Mucosa of stomach (tissue), 1 donor: ENCODE measurements at regions not wholly inside any gene's neighbourhood (a gene's known extent, or its start where the extent isn't known, plus 50 kb on each side); places are given as distances from the start of the nearest gene placed in this dataset.

Experiments
- H3K27me3 ChIP-seq: one replicate; pipeline ENCODE4 v1.7.0; 2013; ENCODE audit warnings: mild to moderate bottlenecking, low read length; ENCODE audit not compliant: control insufficient read depth, insufficient read depth
- H3K36me3 ChIP-seq: one replicate; pipeline ENCODE4 v1.7.0; 2013; ENCODE audit warnings: low read length; ENCODE audit not compliant: control insufficient read depth, insufficient read depth
- H3K4me1 ChIP-seq: one replicate; pipeline ENCODE4 v1.7.0; 2013; ENCODE audit warnings: mild to moderate bottlenecking, low read length; ENCODE audit not compliant: control insufficient read depth, insufficient read depth
- H3K4me3 ChIP-seq: one replicate; pipeline ENCODE4 v1.7.0; 2013; ENCODE audit warnings: low read length
- H3K9ac ChIP-seq: one replicate; pipeline ENCODE4 v1.7.0; 2013; ENCODE audit warnings: mild to moderate bottlenecking, low read length, moderate library complexity
- H3K9me3 ChIP-seq: one replicate; pipeline ENCODE4 v1.7.0; 2013; ENCODE audit warnings: mild to moderate bottlenecking, low read length, moderate library complexity; ENCODE audit not compliant: control insufficient read depth
- donor health status: Pancreatic carcinoma.

- H3K36me3 ChIP-seq = no peaks in the 10 kb centered on the region
- peaks cover 9% of the 10 kb centered on the region for H3K4me1 ChIP-seq
- H3K4me3 ChIP-seq = no peak overlapping the region
Measured at GRCh38 chr18:10119991-10120390, 206.2 kb downstream of the VAPA start.

GRCh38 chr18:10120622-10121021, 206.8 kb downstream of the VAPA start:
- Histone ChIP-seq H3K9me3 (no peaks in the 10 kb centered on the region), H3K4me3 (no peak overlapping the region), H3K27me3 (no peaks in the 10 kb centered on the region), H3K9ac (no peak overlapping the region), H3K36me3 (no peaks in the 10 kb centered on the region), H3K4me1 (peaks cover 9% of the 10 kb centered on the region)

More at GRCh38 chr18:10119991-10120390, 206.2 kb downstream of the VAPA start:
- no peaks in the 10 kb centered on the region for H3K9me3 ChIP-seq
- H3K9ac ChIP-seq = no peak overlapping the region
- H3K27me3 ChIP-seq = no peaks in the 10 kb centered on the region

- Histone ChIP-seq H3K4me1 (peaks cover 9% of the 10 kb centered on the region), H3K9ac (no peak overlapping the region), H3K4me3 (no peak overlapping the region), H3K27me3 (no peaks in the 10 kb centered on the region), H3K36me3 (no peaks in the 10 kb centered on the region), H3K9me3 (no peaks in the 10 kb centered on the region)
Measured at GRCh38 chr18:10121028-10121427, 207.2 kb downstream of the VAPA start.

GRCh38 chr18:10121786-10122515, 208.1 kb downstream of the VAPA start:
- H3K9me3 ChIP-seq = no peaks in the 10 kb centered on the region
- no peak overlapping the region for H3K4me3 ChIP-seq
- no peak overlapping the region for H3K9ac ChIP-seq
- H3K4me1 ChIP-seq = peaks cover 9% of the 10 kb centered on the region
- H3K27me3 ChIP-seq = no peaks in the 10 kb centered on the region
- H3K36me3 ChIP-seq = no peaks in the 10 kb centered on the region

- no peak overlapping the region for H3K4me3 ChIP-seq
- no peaks in the 10 kb centered on the region for H3K36me3 ChIP-seq
- H3K27me3 ChIP-seq = no peaks in the 10 kb centered on the region
- no peak overlapping the region for H3K9ac ChIP-seq
- H3K9me3 ChIP-seq = no peaks in the 10 kb centered on the region
- peaks cover 9% of the 10 kb centered on the region for H3K4me1 ChIP-seq
Measured at GRCh38 chr18:10122988-10123950, 209.5 kb downstream of the VAPA start.

GRCh38 chr18:10124071-10124470, 210.3 kb downstream of the VAPA start:
- H3K9me3 ChIP-seq = no peaks in the 10 kb centered on the region
- H3K9ac ChIP-seq = no peak overlapping the region
- no peaks in the 10 kb centered on the region for H3K27me3 ChIP-seq
- H3K4me3 ChIP-seq = no peak overlapping the region
- no peaks in the 10 kb centered on the region for H3K36me3 ChIP-seq
- peaks cover 9% of the 10 kb centered on the region for H3K4me1 ChIP-seq

GRCh38 chr18:10124557-10124956, 210.7 kb downstream of the VAPA start:
- H3K4me3 ChIP-seq = no peak overlapping the region
- H3K4me1 ChIP-seq = peaks cover 9% of the 10 kb centered on the region
- no peak overlapping the region for H3K9ac ChIP-seq
- no peaks in the 10 kb centered on the region for H3K9me3 ChIP-seq
- H3K36me3 ChIP-seq = no peaks in the 10 kb centered on the region
- no peaks in the 10 kb centered on the region for H3K27me3 ChIP-seq

- Histone ChIP-seq H3K4me3 (no peak overlapping the region), H3K4me1 (peaks cover 9% of the 10 kb centered on the region), H3K27me3 (no peaks in the 10 kb centered on the region), H3K9ac (no peak overlapping the region), H3K36me3 (no peaks in the 10 kb centered on the region), H3K9me3 (no peaks in the 10 kb centered on the region)
Measured at GRCh38 chr18:10124967-10125366, 211.2 kb downstream of the VAPA start.

GRCh38 chr18:10127729-10128128, 213.9 kb downstream of the VAPA start:
- no peak overlapping the region for H3K4me3 ChIP-seq
- peaks cover 7% of the 10 kb centered on the region for H3K4me1 ChIP-seq
- H3K9ac ChIP-seq = no peak overlapping the region
- H3K9me3 ChIP-seq = no peaks in the 10 kb centered on the region
- no peaks in the 10 kb centered on the region for H3K36me3 ChIP-seq
- H3K27me3 ChIP-seq = peaks cover 11% of the 10 kb centered on the region

- Histone ChIP-seq H3K9ac (no peak overlapping the region), H3K4me1 (peaks cover 7% of the 10 kb centered on the region), H3K27me3 (peaks cover 11% of the 10 kb centered on the region), H3K36me3 (no peaks in the 10 kb centered on the region), H3K9me3 (no peaks in the 10 kb centered on the region), H3K4me3 (no peak overlapping the region)
Measured at GRCh38 chr18:10128921-10129501, 215.2 kb downstream of the VAPA start.

GRCh38 chr18:10130606-10131005, 216.8 kb downstream of the VAPA start:
- Histone ChIP-seq H3K36me3 (no peaks in the 10 kb centered on the region), H3K4me1 (peaks cover 7% of the 10 kb centered on the region), H3K9me3 (no peaks in the 10 kb centered on the region), H3K9ac (no peak overlapping the region), H3K4me3 (no peak overlapping the region), H3K27me3 (peaks cover 11% of the 10 kb centered on the region)

GRCh38 chr18:10131081-10131459, 217.3 kb downstream of the VAPA start:
- no peaks in the 10 kb centered on the region for H3K36me3 ChIP-seq
- H3K9ac ChIP-seq = no peak overlapping the region
- H3K9me3 ChIP-seq = no peaks in the 10 kb centered on the region
- no peak overlapping the region for H3K4me3 ChIP-seq
- peaks cover 7% of the 10 kb centered on the region for H3K4me1 ChIP-seq
- peaks cover 11% of the 10 kb centered on the region for H3K27me3 ChIP-seq
